Gastroesophageal sphincter (tissue), 4 donors: ENCODE measurements at regions not wholly inside any gene's neighbourhood (a gene's known extent, or its start where the extent isn't known, plus 50 kb on each side); places are given as distances from the start of the nearest gene placed in this dataset.

ENCODE experiments used
- ATAC-seq: fragments of 150-250 bp; one replicate; pipeline ENCODE4 v1.9.1; 2016; ENCODE audit warnings: mild to moderate bottlenecking, moderate library complexity
- H3K27ac ChIP-seq, 4 donors: fragments of 200-600 bp; sonication (generic) in 3 of 4; 1 replicate in 3 of 4; 2 replicates in 1 of 4; pipeline ENCODE4 v1.5.1; 2016 to 2019
- H3K27me3 ChIP-seq: fragments of 200-600 bp; sonication (generic); one replicate; pipeline ENCODE4 v1.5.1; 2019
- H3K36me3 ChIP-seq, 2 donors: fragments of 200-600 bp; sonication (generic); one replicate each; pipeline ENCODE4 v1.5.1; 2019; ENCODE audit warnings: control low read depth in 1 of 2
- H3K4me1 ChIP-seq, 3 donors: fragments of 200-600 bp; sonication (generic); 1 replicate in 2 of 3; 2 replicates in 1 of 3; pipeline ENCODE4 v1.5.1; 2016 to 2019; ENCODE audit warnings: control low read depth in 2 of 3
- H3K4me3 ChIP-seq, 2 donors: fragments of 200-600 bp; sonication (generic); one replicate each; pipeline ENCODE4 v1.5.1; 2019; ENCODE audit warnings: mild to moderate bottlenecking in 1 of 2, moderate library complexity in 1 of 2
- H3K9me3 ChIP-seq, 3 donors: fragments of 200-600 bp; sonication (generic); one replicate each; pipeline ENCODE4 v1.5.1; 2017 to 2019; ENCODE audit warnings: control low read depth in 2 of 3
- EP300 ChIP-seq: sonication (generic); formaldehyde crosslinking; IDR thresholded peaks from one replicate; pipeline ENCODE4 v1.6.1; 2017; ENCODE audit warnings: antibody characterized with exemption, mild to moderate bottlenecking
- POLR2A ChIP-seq, 2 donors: fragments of 450-650 bp; IDR thresholded peaks; one replicate each; pipeline ENCODE4 v1.6.1; 2017; ENCODE audit warnings: antibody characterized with exemption in 2 of 2, mild to moderate bottlenecking in 2 of 2, moderate library complexity in 1 of 2
- POLR2AphosphoS5 ChIP-seq: sonication (generic); formaldehyde crosslinking; IDR thresholded peaks from one replicate; pipeline ENCODE4 v1.6.1; 2017; ENCODE audit warnings: antibody characterized with exemption
- WGBS, 2 donors: methylation state at CpG; one replicate each; pipeline ENCODE4 v1.1.5; 2018; ENCODE audit warnings: low coverage in 1 of 2; 5-methylcytosine and 5-hydroxymethylcytosine counted together
- TF ChIP-seq, protein P1 (sequence below), 4 experiments: fragments of 200-600 bp in 2 of 4; fragments of 450-650 bp in 2 of 4; sonication (generic) in 1 of 4; IDR thresholded peaks; one replicate each; pipeline ENCODE4 v1.5.1; 2017 to 2019; ENCODE audit warnings: antibody characterized with exemption in 4 of 4, mild to moderate bottlenecking in 2 of 4, moderate library complexity in 2 of 4

DNA sequence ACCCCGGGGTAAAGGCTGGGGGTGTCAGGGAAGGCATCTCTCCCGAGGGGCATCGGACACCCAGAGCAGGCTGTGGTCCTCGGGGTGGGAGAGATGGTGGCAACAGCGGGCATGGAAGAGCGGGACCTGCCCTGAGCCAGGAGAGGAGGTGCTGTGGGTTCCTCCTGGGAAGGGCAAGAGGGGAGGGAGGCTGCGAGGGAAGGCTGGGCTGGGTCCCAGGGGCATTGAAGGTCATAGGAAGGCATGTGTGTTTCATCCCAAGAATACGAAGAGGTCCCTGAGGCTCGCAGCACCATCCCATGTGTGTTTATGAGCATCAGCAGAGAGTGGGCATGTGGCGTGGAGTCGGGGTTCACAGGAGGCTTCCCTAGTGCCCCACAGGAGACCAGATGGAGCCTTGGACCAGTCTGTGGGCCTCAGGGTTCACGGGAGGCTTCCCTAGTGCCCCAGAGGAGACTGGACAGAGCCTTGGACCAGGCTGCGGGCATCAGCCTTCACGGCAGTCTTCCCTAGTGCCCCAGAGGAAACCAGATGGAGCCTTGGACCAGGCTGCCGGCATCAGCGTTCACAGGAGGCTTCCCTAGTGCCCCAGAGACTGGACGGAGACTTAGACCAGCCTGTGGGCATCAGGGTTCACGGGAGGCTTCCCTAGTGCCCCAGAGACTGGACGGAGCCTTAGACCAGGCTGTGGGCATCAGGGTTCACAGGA is 420.6 kb downstream of the BRD1 start:
- Histone ChIP-seq H3K27ac (no peak overlapping the region), H3K9me3 (peaks cover 0 to 20% (median 0%) of the 10 kb centered on the region in 3 donors), H3K27me3 (peaks cover 66% of the 10 kb centered on the region), H3K4me1 (no peaks in the 10 kb centered on the region), H3K36me3 (no peaks in the 10 kb centered on the region), H3K4me3 (no peak overlapping the region)
- WGBS, 2 donors = 62% methylated on average over 5 of the region's 19 CpGs; no CpG with 5 or more reads in 1 of the 2 donors
- no peak for ATAC-seq
- TF ChIP-seq POLR2AphosphoS5 (no peak), POLR2A (IDR thresholded peaks at IDR 0.05) (no peak), EP300 (no peak)
- TF ChIP-seq, protein P1, sequence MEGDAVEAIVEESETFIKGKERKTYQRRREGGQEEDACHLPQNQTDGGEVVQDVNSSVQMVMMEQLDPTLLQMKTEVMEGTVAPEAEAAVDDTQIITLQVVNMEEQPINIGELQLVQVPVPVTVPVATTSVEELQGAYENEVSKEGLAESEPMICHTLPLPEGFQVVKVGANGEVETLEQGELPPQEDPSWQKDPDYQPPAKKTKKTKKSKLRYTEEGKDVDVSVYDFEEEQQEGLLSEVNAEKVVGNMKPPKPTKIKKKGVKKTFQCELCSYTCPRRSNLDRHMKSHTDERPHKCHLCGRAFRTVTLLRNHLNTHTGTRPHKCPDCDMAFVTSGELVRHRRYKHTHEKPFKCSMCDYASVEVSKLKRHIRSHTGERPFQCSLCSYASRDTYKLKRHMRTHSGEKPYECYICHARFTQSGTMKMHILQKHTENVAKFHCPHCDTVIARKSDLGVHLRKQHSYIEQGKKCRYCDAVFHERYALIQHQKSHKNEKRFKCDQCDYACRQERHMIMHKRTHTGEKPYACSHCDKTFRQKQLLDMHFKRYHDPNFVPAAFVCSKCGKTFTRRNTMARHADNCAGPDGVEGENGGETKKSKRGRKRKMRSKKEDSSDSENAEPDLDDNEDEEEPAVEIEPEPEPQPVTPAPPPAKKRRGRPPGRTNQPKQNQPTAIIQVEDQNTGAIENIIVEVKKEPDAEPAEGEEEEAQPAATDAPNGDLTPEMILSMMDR (IDR thresholded peaks at IDR 0.05) = no peak

DNA sequence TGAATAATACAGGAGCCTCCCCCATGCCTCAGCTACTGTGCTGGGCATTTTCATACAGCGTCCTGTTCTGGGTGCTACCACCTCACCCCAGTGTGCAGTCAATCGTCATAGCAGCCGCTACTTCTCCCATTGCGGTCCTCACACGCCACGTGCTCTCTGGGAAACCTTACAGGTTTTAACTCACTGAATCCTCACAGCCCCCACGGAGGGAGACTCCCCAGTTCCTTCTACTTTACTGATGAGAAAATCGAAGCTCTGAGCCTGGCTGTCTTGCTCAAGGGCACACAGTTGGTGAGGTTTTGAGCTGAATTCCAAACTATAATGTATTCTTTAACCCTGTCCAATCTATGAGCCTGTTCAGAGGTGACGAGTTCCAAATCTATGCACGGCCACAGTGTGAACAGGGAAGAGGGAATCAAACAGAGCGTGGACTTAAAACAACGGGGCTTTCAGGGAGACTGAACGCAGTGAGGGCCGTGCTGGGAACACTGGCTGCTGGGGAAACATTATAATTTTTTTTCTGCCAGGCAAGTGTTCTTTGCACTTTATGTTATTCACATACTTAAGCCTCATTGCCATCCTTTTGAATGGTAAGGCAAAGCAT is 421.5 kb downstream of the BRD1 start:
- Histone ChIP-seq H3K4me1 (no peaks in the 10 kb centered on the region), H3K4me3 (no peak overlapping the region), H3K36me3 (no peaks in the 10 kb centered on the region), H3K9me3 (peaks cover 0 to 20% (median 0%) of the 10 kb centered on the region in 3 donors), H3K27ac (no peak overlapping the region), H3K27me3 (peaks cover 69% of the 10 kb centered on the region)
- TF ChIP-seq EP300 (no peak), POLR2AphosphoS5 (no peak), POLR2A (IDR thresholded peaks at IDR 0.05) (no peak)
- TF ChIP-seq, protein P1 (IDR thresholded peaks at IDR 0.05) = no peak
- WGBS, 2 donors = 46 to 60% methylated on average over 1 to 14 of the region's 14 CpGs
- ATAC-seq = no peak

- H3K27me3 ChIP-seq = peaks cover 69% of the 10 kb centered on the region
- ATAC-seq = no peak
- no peak overlapping the region for H3K4me3 ChIP-seq
- TF ChIP-seq, protein P1 (IDR thresholded peaks at IDR 0.05) = no peak
- TF ChIP-seq EP300 = no peak
- TF ChIP-seq POLR2A (IDR thresholded peaks at IDR 0.05) = no peak
- no peak for TF ChIP-seq POLR2AphosphoS5
- WGBS, 2 donors = 45 to 63% methylated on average over 2 to 3 of the region's 3 CpGs
- no peak overlapping the region for H3K27ac ChIP-seq
- no peaks in the 10 kb centered on the region for H3K4me1 ChIP-seq
- H3K9me3 ChIP-seq = peaks cover 0 to 20% (median 0%) of the 10 kb centered on the region in 3 donors
- no peaks in the 10 kb centered on the region for H3K36me3 ChIP-seq
These were observed 422.1 kb downstream of the BRD1 start for GRCh38 chr22:49405590-49405989.

DNA sequence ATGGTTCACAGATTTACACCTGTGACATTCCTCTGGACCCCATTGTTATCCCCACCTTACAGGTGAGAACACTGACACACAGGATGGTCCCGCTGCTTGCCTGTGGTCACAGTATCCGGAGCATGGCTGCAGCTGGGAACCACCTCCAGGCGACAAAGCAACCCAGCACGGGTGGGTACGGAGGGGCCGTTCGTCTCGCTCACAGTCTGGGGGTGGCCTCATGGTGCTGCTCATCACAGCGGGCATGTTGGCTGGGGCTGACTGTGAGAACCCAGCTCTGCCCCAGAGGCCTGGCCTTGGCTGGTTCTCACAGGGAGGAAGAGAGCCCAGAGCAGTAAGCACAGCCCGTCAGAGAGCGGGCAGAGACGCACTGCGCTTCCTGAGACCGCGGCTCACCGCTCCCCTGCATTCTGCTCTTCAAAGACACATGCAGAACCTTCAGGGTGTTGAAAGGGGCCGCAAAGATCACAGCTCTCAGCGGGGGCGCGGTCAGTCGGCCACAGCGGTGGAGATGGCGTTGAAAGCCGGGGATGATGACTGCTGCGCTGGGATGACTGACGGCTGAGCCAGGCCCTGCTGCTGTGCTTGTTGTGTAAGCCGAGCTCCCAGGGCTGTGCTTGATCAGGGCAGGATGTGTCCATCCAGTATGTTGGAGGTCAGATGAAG is 423.0 kb downstream of the BRD1 start:
- Histone ChIP-seq H3K4me3 (no peak overlapping the region), H3K36me3 (no peaks in the 10 kb centered on the region), H3K4me1 (no peaks in the 10 kb centered on the region), H3K27ac (no peak overlapping the region), H3K27me3 (peaks cover 69% of the 10 kb centered on the region), H3K9me3 (peaks cover 0 to 15% (median 0%) of the 10 kb centered on the region in 3 donors)
- TF ChIP-seq EP300 = no peak
- TF ChIP-seq POLR2AphosphoS5 = no peak
- TF ChIP-seq POLR2A (IDR thresholded peaks at IDR 0.05) = no peak
- TF ChIP-seq, protein P1 (IDR thresholded peaks at IDR 0.05) = no peak
- 54 to 100% methylated on average over 1 to 3 of the region's 27 CpGs for WGBS, 2 donors
- ATAC-seq = no peak
